DND-41 (cell line): ENCODE measurements at regions not wholly inside any gene's neighbourhood (a gene's known extent, or its start where the extent isn't known, plus 50 kb on each side); places are given as distances from the start of the nearest gene placed in this dataset.

Experiments
- CTCF ChIP-seq: IDR thresholded peaks from 2 replicates; pipeline ENCODE4 v1.5.1; 2012; ENCODE audit warnings: borderline replicate concordance, low read length, moderate library complexity, mild to moderate bottlenecking; ENCODE audit not compliant: poor library complexity, severe bottlenecking; ENCODE audit errors: extremely low read depth
- EZH2 ChIP-seq: IDR thresholded peaks from 3 replicates; pipeline ENCODE4 v1.6.1; 2012; ENCODE audit warnings: borderline replicate concordance, low read depth, mild to moderate bottlenecking, moderate library complexity, low read length, inconsistent platforms; ENCODE audit not compliant: severe bottlenecking

GRCh38 chr1:182329471-182329870, 62.1 kb downstream of the GLUL start:
- TF ChIP-seq CTCF (no peak), EZH2 (no peak)
